H1 (cell line): ENCODE measurements at regions not wholly inside any gene's neighbourhood (a gene's known extent, or its start where the extent isn't known, plus 50 kb on each side); places are given as distances from the start of the nearest gene placed in this dataset.

ENCODE experiments used
- ATF3 ChIP-seq: IDR thresholded peaks from 2 replicates; pipeline ENCODE4 v1.6.1; 2011; ENCODE audit warnings: low read depth, mild to moderate bottlenecking, low read length; ENCODE audit not compliant: insufficient read depth
- CTCF ChIP-seq, 3 experiments: IDR thresholded peaks; 1 replicate in 2 of 3; 2 replicates in 1 of 3; pipeline versions ENCODE4 v1.5.1 to v1.6.1; 2011; ENCODE audit warnings: low read length in 3 of 3, mild to moderate bottlenecking in 3 of 3, inconsistent platforms in 2 of 3, low read depth in 1 of 3, moderate library complexity in 1 of 3; ENCODE audit not compliant: insufficient read depth in 1 of 3; ENCODE audit errors: control extremely low read depth in 1 of 3
- JUN ChIP-seq: IDR thresholded peaks from 2 replicates; pipeline ENCODE4 v1.6.1; 2011; ENCODE audit warnings: low read depth, mild to moderate bottlenecking, improper control_type of control experiment, low read length
- KDM5A ChIP-seq: fragments of 200-600 bp; IDR thresholded peaks from 2 replicates; pipeline ENCODE4 v1.7.1; 2012; ENCODE audit warnings: mild to moderate bottlenecking, low read length, inconsistent platforms, mixed read lengths
- MAX ChIP-seq: IDR thresholded peaks from 2 replicates; pipeline ENCODE4 v1.6.1; 2012; ENCODE audit warnings: inconsistent platforms
- TEAD4 ChIP-seq: IDR thresholded peaks from 2 replicates; pipeline ENCODE4 v1.6.1; 2012; ENCODE audit warnings: low read depth, low read length, inconsistent platforms, mixed read lengths

GRCh38 chr18:7482342-7482741 lies 84.8 kb upstream of the PTPRM start:
- no peak for TF ChIP-seq CTCF (IDR thresholded peaks at IDR 0.05; ENCODE audit: control extremely low read depth in 1 of 3, insufficient read depth in 1 of 3, low read depth in 1 of 3, low read length in 3 of 3)
- TF ChIP-seq KDM5A = no peak
- TF ChIP-seq TEAD4 = no peak
- TF ChIP-seq ATF3 = no peak
- TF ChIP-seq JUN = no peak
- no peak for TF ChIP-seq MAX
